NCI-H2196 (cell line): ENCODE measurements at regions not wholly inside any gene's neighbourhood (a gene's known extent, or its start where the extent isn't known, plus 50 kb on each side); places are given as distances from the start of the nearest gene placed in this dataset.

ENCODE experiments used
- DNase-seq: peaks from one replicate; lab custom pipeline; 2025; ENCODE audit not compliant: unreplicated experiment; lab: John Stamatoyannopoulos, UW

GRCh38 chr12:100675432-100675831 lies 101.9 kb downstream of the GAS2L3 start:
- DNase-seq = peak; percentile 54

GRCh38 chr12:100681074-100681473 lies 107.6 kb downstream of the GAS2L3 start:
- no peak for DNase-seq

GRCh38 chr12:100682178-100682577 lies 108.7 kb downstream of the GAS2L3 start:
- no peak for DNase-seq

DNA sequence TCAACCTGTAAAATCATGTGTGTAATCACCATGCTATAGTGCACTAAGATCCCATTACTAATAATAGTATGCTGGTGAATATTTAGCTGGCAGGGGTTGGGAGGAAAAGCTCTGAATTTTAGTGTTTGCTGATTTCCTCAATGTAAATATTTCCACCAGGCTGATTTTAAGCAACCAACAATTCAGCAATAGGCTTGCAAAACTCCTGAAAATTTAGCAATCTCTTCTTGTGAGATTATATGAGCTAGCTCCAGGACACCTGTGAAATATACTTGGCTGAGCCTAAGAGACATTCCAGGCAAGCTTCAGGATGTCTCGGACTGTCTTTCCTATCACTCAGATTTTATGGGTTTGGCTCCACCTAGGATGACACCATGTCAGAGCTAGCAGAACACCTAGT lies 106.9 kb upstream of the ANO4 start:
- DNase-seq = no peak

- peak; percentile 16 for DNase-seq
Observed at GRCh38 chr12:100688451-100688864, 106.1 kb upstream of the ANO4 start.

GRCh38 chr12:100692502-100692901 lies 102.1 kb upstream of the ANO4 start:
- no peak for DNase-seq

- no peak for DNase-seq
Observed at GRCh38 chr12:100698518-100698917, 96.1 kb upstream of the ANO4 start.

GRCh38 chr12:100699209-100699608 lies 95.4 kb upstream of the ANO4 start:
- no peak for DNase-seq

GRCh38 chr12:100703337-100703736 lies 91.2 kb upstream of the ANO4 start:
- no peak for DNase-seq

GRCh38 chr12:100703868-100704267 lies 90.7 kb upstream of the ANO4 start:
- DNase-seq = no peak

- peak; percentile 74 for DNase-seq
Observed at GRCh38 chr12:100706033-100706432, 88.5 kb upstream of the ANO4 start.

DNA sequence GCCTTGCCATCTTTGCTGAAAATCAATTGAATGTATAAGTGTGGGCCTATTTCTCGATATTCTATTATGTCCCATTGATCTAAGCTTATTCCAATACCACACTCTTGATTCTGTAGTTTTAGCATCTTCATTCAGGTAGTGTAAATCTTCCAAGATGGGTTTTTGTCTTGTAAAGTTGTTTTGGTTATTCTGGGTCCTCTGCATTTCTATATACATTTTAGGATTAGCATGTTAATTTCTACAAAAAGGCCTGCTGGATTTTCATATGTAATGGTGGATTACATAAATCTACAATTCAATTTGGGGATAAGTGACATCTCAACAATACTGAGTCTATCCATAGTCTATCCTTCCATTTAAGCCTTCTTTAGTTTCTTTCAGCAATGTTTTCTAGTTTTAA lies 86.0 kb upstream of the ANO4 start:
- no peak for DNase-seq

DNA sequence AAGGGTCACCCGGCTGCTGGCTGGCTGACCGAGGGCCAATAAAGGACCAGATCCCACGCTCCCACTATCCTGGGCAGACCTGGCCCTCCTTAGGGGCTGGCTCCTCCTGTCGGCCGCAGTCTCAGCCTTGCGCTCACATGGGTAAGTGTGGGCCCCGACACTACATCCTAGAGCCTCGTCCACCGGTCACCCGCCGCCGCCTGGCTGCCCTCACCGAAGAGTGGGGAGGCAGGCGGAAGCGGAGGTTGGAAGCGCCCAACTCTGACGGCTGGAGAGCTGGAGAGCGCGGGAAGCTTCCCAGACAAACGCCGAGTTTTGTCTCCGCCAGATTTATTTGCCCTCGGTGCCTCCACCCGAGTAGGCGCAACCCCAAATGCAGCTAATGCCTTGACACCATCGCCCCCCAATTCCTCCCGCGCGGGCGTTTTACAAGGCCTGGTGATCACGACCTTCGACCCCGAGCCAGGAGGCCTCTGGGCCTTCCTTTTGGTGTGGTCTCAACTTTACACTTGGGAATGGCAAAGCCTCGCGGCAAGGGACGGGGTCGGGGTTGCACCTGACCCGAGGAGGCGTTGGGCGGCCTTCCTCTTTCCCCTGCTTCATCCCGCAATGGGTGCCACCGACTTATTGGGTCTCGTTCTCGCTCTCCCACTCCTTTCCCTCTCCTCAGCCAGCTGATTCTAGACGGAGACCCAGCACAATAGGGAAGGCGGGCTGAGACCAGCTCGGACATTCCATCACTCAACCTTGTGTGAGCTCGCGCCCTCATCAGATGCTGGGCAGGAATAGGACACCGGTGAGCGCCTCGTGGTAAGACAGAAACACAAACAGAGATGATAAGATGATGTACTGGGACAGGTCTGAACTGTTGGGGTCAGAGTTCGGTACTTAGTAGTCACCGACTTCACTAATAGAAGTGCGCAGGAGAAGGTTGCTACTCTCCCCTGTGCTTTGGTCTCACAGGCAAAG lies 78.3 kb upstream of the ANO4 start:
- DNase-seq = no peak

DNA sequence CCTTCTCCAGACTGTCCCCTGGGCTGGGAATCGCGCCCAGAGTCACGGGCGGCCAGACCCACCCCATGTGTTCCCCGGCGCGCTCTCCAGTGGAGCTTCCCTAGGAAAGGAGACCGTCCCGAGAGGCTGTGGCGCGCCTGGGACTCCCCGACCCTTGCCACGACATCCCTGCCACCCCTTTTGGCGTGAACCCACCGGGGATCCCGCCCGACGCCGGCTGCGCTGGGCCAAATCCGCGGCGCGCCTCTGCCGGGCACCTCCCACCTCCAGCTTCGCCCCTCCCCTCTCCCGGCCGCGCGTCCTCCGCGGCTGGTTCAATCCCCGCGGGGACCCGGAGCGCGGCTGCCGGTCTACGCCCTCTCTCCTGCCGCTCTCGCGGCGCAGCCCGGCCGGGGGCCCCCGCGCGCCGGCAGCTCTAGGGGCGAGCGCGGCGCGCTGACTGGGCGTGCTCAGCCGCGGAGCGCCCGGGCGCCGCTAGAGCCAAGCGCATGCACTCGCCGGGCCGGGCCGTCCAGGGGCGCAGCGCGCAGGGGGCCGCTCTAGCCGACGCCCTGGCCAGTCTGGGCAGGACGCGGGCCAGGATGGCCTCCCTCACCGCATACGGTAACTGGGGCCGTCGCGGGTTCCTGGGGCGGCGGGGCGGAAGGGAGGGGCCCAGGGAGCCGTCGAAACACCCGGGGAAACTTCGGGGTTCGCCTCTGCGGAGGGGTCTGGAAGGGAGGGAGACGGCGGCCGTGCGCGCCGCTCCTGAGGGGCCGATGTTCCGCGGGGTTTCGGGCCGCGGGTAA lies 77.4 kb upstream of the ANO4 start:
- DNase-seq = no peak

GRCh38 chr12:100717733-100718067 lies 76.9 kb upstream of the ANO4 start:
- DNase-seq = no peak

- no peak for DNase-seq
Observed at GRCh38 chr12:100718187-100718586, 76.4 kb upstream of the ANO4 start.

DNA sequence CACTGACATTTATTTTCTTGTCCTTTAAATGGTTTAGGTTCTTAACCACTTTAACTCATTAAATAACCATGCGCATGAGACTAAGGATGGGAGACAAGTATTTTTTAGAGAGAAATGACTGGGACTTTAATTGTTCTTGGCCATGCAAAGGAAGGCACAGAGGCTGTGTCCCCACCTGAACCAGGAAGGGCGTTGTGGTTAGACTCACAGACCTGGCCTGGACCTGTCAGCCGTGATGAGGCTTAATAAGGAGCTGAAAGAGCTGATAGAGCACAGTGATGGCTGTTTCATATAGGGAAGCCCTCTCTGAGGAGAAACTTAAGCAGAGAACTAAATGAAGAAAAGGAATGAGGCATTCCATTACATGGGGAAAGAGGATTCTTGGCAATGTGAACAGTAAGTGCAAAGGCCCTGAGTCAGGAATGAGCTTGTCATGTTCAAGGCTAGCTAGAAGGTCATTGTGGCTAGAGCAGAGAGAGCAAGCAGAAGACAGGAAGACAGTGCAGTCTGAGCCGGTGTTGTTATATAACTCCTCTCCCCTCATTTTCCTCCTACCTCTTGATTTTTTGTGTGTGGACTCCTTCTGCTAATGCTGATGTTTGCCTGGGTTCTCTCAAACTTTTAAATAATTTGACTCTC lies 74.4 kb upstream of the ANO4 start:
- DNase-seq = no peak

DNA sequence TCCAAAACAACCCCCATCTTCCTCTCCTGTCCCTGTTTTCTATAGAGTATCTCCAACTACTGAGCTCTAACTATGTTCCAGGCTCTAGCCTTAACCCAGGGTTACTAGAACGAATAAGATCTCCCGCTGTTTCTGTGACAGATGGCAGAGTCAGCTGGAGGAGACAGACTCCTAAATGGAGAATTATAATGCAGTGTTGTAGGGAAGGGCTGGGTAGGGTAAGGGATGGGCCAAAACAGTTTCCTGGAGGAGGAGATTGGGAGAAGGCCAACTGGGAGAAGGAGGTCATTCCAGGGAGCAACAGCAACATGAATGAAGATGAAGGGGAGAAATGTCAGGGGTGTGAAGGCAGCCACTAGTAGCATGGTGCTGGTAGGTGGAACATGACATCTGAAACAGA lies 73.4 kb upstream of the ANO4 start:
- no peak for DNase-seq

DNA sequence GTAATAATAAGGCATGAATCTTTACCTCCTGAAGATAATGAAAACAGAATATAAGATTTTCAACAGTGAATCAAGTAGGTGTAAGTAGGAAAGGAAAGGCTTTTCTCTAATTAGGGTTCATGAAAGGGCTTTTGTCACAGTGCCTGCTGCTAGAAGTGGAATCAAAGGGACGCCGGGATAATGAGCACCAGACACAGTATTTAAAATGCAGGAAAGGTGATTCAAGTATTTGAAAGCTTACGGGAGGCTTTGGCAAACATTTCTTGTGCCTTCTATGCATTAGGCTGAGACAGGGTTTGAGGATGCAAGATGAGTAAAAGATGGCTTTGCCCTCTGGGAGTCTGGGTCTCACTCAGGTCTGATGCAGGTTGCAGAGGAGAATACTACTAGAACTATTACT lies 70.5 kb upstream of the ANO4 start:
- no peak for DNase-seq

DNA sequence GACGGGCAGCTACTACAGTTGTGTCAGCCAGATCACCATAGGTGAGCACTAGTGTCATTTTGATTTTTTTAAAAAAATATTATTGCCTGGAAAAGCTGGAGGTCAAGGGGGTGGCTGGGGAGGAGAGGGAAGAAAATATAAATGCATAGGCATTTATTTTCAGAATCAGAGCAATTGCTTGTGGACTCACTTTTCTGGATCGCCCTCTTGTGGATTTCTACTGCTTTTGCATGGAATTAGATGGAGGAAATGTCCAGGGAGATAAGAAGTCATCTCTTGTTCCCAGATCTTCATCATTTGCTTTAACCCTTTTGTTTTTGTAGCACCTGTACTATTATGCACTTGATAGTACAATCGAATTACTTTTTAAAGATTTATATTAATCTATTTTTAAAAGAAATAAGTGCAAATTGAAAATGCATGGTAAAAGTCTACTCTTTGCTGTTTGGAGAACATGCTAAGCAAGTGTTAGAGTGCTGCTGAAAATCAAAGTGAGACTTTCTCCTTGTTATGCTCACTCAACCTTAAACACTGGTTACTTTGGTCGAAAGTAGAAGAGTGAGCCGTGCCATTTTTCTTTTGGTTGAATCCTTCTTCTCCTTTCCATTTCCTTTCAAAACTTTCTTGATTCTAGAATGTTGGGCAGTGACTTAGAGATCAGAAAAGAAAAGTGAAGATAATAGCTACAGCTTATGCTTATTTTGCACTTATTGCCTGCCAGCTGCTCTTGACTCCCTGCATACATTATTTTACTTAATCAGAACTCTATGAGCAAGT lies 60.6 kb upstream of the ANO4 start:
- DNase-seq = peak; percentile 45

GRCh38 chr12:100737168-100737567 lies 57.4 kb upstream of the ANO4 start:
- DNase-seq = no peak
